Activated CD8-positive, alpha-beta memory T cell treated with anti-CD3 and anti-CD28 coated beads for 36 hours (primary cell): ENCODE measurements at regions not wholly inside any gene's neighbourhood (a gene's known extent, or its start where the extent isn't known, plus 50 kb on each side); places are given as distances from the start of the nearest gene placed in this dataset.
"Not testable (repeated sequence)": the region's sequence is repeated elsewhere in the genome, so short reads cannot be mapped to it uniquely, and the experiment has no call there.

Experiments used
- CTCF ChIA-PET: fragments of 350-600 bp; sonication (Branson Sonifier 250); formaldehyde crosslinking; loops from one replicate; lab custom pipeline; 2021; ENCODE audit warnings: antibody characterized with exemption; lab: Charles Lee
- POLR2A ChIA-PET: fragments of 350-600 bp; sonication (Branson Sonifier 250); formaldehyde crosslinking; loops from one replicate; lab custom pipeline; 2021; ENCODE audit warnings: antibody characterized with exemption; lab: Charles Lee

DNA sequence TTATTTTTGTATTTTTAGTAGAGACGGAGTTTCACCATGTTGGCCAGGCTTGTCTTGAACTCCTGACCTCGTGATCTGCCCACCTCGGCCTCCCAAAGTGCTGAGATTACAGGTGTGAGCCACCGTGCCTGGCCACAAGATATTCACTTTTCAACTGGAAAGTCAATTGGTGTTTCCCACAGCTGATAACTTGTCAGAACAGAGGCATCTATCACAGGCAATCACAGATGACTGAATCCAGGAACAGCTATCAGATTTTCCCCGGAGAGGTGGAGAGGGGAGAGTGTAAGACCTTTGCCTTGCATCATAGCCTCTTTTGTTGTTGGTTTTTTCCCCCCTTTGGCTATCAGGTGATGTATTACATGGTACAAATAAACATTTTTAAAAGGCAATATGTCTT, 84.5 kb downstream of the GADD45G start:
- CTCF ChIA-PET: interaction anchor here (0.6 kb wide), 1 partner anchor 139 kb away, joined by 3 read pairs; no protein-coding TSS in a partner anchor
- POLR2A ChIA-PET: not testable (repeated sequence)

- POLR2A ChIA-PET: interaction anchor here (0.7 kb wide), 1 partner anchor 341 kb away, joined by 3 read pairs; no protein-coding TSS in a partner anchor
- CTCF ChIA-PET: interaction anchor here (1.1 to 1.2 kb wide), 2 partner anchors 11 to 87 kb away, joined by 3 read pairs; no protein-coding TSS in a partner anchor
Measured at GRCh38 chr9:89690334-89690912, 85.6 kb downstream of the GADD45G start.

- POLR2A ChIA-PET: no interaction called here
- CTCF ChIA-PET: no interaction called here
Measured at GRCh38 chr9:89695441-89695891, 90.7 kb downstream of the GADD45G start.

GRCh38 chr9:89695979-89696378, 91.2 kb downstream of the GADD45G start:
- POLR2A ChIA-PET, CTCF ChIA-PET: not testable (repeated sequence)

DNA sequence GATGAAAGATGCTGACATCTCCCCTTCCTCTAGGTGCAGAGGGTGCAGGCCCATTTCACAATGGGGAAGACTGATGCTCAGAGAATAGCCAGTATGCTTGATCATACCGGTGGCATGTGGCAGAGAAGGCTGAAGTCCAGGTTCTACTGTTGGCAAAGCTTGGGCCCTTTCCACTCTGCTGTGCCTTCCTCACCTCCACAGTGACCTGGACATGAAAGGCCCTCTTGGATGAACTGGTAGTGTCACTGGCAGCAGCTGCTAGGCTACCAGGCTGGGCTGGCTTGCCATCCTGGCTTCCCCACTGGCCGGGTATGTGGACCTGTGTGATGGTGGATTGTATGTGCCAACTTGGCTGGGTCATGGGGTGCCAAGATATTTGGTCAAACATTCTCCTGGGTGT, 92.0 kb downstream of the GADD45G start:
- ChIA-PET CTCF (no interaction called here), POLR2A (no interaction called here)

- POLR2A ChIA-PET: no interaction called here
- CTCF ChIA-PET: interaction anchor here (1.0 kb wide), 1 partner anchor 100 kb away, joined by 3 read pairs; no protein-coding TSS in a partner anchor
Measured at GRCh38 chr9:89697553-89697952, 92.7 kb downstream of the GADD45G start.

DNA sequence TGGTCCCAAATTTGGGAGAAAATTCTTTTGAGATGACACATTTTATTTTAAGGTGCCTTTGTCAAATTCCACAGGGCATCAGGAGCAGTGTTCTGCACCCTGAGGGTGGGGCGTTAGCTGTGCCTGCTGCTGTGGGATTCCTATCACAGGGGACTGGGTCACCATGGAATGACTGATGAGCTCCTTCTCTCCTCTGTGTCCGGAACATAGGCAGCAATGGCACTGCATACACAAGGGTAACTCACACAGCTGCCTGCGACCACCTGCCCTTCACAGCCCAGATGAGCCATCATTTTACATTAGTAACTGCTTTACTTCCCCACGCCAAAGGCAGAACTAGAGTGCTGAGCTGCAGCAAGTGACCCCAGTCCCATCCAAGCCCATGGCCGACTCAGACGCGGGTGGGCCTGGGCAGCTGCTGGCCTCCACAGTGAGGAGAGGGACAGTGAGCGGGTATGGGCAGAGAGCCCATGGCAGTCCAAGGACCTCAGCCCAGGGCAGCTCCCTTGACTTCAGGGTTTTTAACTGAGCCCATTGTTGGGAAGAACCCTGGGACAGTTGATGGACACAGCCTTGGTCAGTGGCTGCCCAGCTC, 93.7 kb downstream of the GADD45G start:
- POLR2A ChIA-PET: no interaction called here
- CTCF ChIA-PET: interaction anchor here (1.0 to 1.2 kb wide), 2 partner anchors 100 to 105 kb away, joined by 3 read pairs; no protein-coding TSS in a partner anchor

- ChIA-PET POLR2A (no interaction called here), CTCF (interaction anchor here (1.2 kb wide), 1 partner anchor 106 kb away, joined by 3 read pairs; no protein-coding TSS in a partner anchor)
Measured at GRCh38 chr9:89699646-89700045, 94.8 kb downstream of the GADD45G start.

DNA sequence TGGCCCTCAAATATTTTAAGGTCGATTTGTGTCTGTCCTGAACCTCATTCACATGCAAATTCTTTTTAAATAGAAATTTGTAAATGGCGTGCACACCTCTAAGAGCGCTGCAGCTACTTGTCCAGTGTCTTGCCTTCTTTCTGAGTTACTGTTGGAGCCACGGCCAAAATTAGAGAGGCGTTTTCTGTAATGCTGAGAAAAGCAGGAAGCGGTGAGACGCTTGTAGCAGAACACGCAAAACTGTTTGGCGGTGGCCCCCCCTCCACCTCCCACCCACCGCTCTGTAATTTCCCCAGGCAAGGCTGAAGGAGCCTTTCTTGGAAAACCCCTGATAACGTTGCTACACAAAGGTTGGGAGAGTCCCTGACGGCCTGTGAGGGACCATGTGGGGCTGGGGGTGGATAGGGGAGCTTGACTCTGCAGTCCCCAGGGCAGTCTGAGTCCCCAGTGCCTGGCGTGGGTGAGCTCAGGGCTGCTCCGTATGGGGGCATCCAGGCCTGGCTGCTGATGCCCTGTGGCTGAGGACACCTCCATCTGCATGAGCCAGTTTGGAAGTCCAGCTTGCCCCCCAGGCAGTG, 96.5 kb downstream of the GADD45G start:
- ChIA-PET POLR2A (no interaction called here), CTCF (interaction anchor here (0.6 to 2.5 kb wide), 3 partner anchors 9 to 15 kb away, joined by 3 to 8 read pairs (median 3); no protein-coding TSS in a partner anchor)

DNA sequence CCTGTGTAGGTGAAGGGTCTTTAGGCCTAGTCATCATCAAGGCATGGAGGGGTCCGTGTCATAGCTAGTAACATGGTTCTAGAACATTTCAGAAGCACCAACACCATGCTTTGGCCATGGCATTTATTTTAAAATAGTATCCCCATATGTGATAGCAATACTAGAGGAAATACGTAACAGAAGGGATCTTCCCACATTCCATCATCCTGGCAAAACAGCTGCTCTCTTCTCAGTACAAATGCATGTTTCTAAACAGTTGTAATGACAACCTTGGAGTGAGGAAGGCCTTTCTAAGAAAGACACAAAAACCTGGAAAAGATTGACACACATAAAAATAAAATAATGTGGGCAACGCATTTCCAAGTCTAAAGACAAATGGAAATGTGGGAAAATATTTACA, 97.6 kb downstream of the GADD45G start:
- ChIA-PET POLR2A (no interaction called here), CTCF (interaction anchor here (2.5 kb wide), 1 partner anchor 8 kb away, joined by 8 read pairs; no protein-coding TSS in a partner anchor)

- CTCF ChIA-PET: no interaction called here
Measured at GRCh38 chr9:89705651-89706050, 100.8 kb downstream of the GADD45G start.

GRCh38 chr9:89706086-89706485, 101.3 kb downstream of the GADD45G start:
- ChIA-PET POLR2A (no interaction called here), CTCF (no interaction called here)

More at GRCh38 chr9:89705651-89706050, 100.8 kb downstream of the GADD45G start:
- POLR2A ChIA-PET: no interaction called here

GRCh38 chr9:89706731-89707191, 101.9 kb downstream of the GADD45G start:
- ChIA-PET CTCF (no interaction called here), POLR2A (no interaction called here)

DNA sequence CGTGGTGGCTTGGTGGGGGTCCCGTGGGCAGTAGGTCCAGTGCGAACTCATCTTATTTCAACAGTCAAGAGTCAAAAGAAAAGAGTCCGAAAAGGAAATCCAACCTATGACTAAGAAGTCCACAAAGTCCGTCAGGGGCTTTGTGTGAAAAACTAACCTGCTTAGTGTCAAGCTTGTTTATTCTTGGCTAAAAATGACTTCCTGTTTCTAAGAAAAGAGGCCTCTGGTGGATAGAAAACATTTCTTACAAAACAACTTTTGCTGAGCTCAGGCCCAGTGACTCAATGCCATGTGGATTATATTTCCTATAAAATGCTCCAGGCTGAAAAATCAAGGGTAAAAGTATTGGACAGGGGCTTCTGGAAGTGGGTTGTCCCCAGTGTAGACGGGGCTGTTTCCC, 105.9 kb downstream of the GADD45G start:
- POLR2A ChIA-PET: no interaction called here
- CTCF ChIA-PET: interaction anchor here (0.9 to 2.5 kb wide), 3 partner anchors 9 to 278 kb away, joined by 3 to 8 read pairs (median 3); no protein-coding TSS in a partner anchor

DNA sequence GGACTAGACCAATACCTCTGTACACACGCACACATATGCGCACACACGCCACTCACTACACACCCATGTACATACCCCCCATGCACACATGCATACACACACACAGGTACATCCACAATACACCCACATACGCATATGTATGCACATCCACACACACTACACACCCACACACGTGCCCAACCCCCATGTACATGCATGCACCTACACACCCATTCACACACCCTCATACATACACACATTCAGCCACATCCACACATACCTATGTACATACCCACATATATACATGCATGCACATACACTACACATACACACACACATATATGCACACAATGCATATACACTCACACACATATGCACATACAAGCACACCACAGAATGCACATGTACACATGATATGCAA, 107.1 kb downstream of the GADD45G start:
- ChIA-PET CTCF (interaction anchor here (2.5 kb wide), 1 partner anchor 10 kb away, joined by 8 read pairs; no protein-coding TSS in a partner anchor), POLR2A (no interaction called here)

GRCh38 chr9:89712283-89712682, 107.5 kb downstream of the GADD45G start:
- CTCF ChIA-PET: no interaction called here

DNA sequence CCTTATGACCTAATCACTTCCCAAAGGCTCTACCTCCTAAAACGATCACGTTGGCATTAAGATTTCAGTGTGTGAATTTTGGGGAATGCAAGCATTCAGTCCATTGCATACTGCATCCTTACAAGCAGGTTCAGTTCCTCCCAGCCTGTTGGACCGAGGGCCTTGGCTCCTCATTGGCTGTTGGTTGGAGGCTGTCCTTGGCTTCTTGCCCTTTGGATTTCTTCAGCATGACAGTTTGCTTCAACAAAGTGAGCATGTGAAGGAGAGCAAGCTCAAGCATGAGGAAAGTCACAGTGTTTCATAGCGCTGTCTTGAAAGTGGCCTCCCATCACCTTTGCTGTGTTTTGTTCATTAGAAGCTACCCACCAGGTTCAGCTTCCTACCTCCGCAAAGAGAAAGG, 109.5 kb downstream of the GADD45G start:
- ChIA-PET POLR2A (no interaction called here), CTCF (interaction anchor here (1.1 to 1.2 kb wide), 2 partner anchors 15 to 112 kb away, joined by 3 read pairs; no protein-coding TSS in a partner anchor)

More at GRCh38 chr9:89712283-89712682, 107.5 kb downstream of the GADD45G start:
- POLR2A ChIA-PET: no interaction called here

DNA sequence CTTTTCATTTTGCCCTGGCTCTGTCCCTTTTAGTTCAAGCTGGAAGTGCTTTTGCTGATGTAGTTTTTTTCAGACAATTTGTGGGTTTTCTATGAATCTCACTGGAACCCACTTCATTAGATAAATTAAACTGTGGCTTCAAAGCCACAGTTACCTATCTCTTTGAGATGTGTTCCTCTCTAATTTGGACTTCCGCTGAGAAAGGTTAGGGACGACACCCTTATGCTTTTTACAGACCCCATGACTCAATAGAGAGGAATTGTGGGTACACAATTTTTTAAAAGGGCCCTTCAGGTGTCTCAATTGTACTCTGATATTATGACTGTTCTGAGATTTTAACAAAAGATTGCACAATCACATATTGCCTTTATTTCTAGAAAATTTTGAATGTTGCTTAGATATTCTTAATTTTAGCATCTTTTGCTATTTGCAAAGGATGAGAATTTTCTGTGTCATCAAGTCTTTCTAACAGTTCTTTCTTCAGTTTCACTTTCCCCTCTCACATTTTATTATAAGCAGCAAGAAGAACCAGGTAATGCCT, 110.6 kb downstream of the GADD45G start:
- POLR2A ChIA-PET: no interaction called here
- CTCF ChIA-PET: interaction anchor here (0.6 to 0.8 kb wide), 2 partner anchors 60 to 112 kb away, joined by 3 read pairs; no protein-coding TSS in a partner anchor

- POLR2A ChIA-PET: no interaction called here
- CTCF ChIA-PET: interaction anchor here (0.6 to 1.0 kb wide), 4 partner anchors 14 to 113 kb away, joined by 3 to 5 read pairs (median 3); no protein-coding TSS in a partner anchor
Measured at GRCh38 chr9:89715881-89716280, 111.1 kb downstream of the GADD45G start.
